Fibroblast of the aortic adventitia (primary cell): ENCODE measurements at regions not wholly inside any gene's neighbourhood (a gene's known extent, or its start where the extent isn't known, plus 50 kb on each side); places are given as distances from the start of the nearest gene placed in this dataset.

Experiments
- DNase-seq: peaks from one replicate; pipeline ENCODE4 v3.0.0-alpha.2; 2010; ENCODE audit warnings: low read depth
- H3K4me3 ChIP-seq: 2 replicates; pipeline ENCODE4 v1.5.1; 2011; ENCODE audit warnings: low read depth, mild to moderate bottlenecking, control low read depth, low read length, moderate library complexity
- CTCF ChIP-seq: IDR thresholded peaks from 2 replicates; pipeline ENCODE4 v1.5.1; 2011; ENCODE audit warnings: mild to moderate bottlenecking, low read length, control low read depth, inconsistent platforms; ENCODE audit not compliant: insufficient read depth

DNA sequence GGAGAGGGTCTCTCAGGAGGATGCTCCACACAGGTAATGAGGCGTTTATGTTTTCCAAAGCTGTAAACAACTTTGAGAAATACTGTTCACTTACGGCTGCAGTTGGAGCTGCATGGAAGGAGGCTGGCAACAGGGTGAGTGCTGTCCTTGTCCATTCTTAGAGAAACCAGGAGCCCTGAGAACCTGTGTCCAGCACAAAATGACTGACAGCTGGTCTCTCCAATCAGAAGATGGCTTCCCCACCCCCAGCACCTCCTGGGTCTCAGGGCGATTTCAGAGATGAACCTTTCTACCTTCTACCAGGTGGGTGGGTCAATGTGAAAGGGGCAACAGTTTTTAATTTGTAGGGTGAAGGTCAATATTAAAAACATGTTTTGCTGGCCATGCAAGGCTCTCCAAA is 353.6 kb downstream of the NPHP4 start:
- H3K4me3 ChIP-seq = no peak overlapping the region
- DNase-seq = no peak
- TF ChIP-seq CTCF = no peak

GRCh38 chr1:5637171-5637570 is 355.1 kb downstream of the NPHP4 start:
- DNase-seq = no peak
- peak; percentile 16 for TF ChIP-seq CTCF
- no peak overlapping the region for H3K4me3 ChIP-seq

GRCh38 chr1:5634893-5635292 is 357.3 kb downstream of the NPHP4 start:
- TF ChIP-seq CTCF = no peak
- no peak overlapping the region for H3K4me3 ChIP-seq
- DNase-seq = no peak

GRCh38 chr1:5632814-5633213 is 359.4 kb downstream of the NPHP4 start:
- no peak for TF ChIP-seq CTCF
- no peak overlapping the region for H3K4me3 ChIP-seq
- DNase-seq = no peak

DNA sequence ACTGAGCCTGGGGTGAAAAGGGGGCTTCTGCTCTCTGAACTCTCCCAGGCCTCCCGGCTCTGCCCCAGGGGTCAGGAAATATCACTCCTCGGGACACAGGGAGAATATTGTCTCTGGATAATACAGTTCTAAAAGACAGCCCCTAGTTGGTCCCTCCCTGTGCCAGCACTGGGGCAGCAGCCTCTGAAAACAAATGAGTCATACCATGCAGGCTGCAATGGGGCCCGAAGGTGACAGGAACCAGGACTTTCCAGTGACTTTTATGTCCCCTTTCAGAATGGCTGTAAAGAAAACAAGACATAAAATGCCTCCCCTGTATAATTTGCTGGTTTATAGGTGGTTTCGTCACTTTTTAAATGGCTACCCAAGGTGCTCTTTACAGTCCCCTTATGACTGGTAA is 360.0 kb downstream of the NPHP4 start:
- no peak for DNase-seq
- no peak for TF ChIP-seq CTCF
- H3K4me3 ChIP-seq = no peak overlapping the region

DNA sequence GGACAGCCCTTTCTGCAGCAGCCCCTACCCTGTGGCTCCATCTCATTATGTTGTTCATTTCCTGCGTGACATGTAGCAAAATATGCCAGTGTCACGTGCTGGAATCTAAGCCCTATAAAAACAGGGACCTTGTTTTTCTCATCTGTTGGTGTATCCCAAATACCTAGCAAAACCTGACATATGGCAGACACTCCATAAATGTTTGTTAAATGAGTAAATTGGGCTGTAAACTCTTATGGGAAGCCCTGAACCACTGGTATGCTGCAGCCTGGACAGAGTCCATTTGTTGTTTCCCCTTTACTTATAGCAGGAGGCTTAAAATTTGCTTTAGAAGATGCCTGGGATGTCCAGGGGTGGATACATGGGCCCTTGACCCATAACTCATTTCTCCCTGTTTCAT is 363.8 kb downstream of the NPHP4 start:
- H3K4me3 ChIP-seq = no peak overlapping the region
- TF ChIP-seq CTCF = no peak

DNA sequence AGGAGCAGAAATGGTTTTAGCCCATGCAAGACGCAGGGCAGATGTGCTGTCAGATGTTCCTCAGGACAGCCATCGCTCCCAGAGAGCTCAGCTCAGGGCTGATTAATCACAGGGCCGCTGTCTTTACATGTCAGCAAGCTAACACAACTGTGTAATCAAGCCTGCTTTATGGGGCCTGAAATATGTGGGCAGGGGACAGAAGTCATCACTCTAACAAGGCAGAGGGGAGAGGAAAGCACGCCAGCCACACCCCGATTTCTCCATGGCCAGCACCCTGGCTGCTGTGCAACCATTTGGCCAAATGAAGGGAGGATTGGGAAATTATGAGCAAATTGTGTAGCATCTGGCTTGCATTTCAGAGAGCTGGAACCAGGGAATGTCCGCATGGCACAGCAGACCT is 368.8 kb downstream of the NPHP4 start:
- TF ChIP-seq CTCF = no peak
- no peak overlapping the region for H3K4me3 ChIP-seq
- DNase-seq = no peak

More for the DNA sequence above, 363.8 kb downstream of the NPHP4 start:
- DNase-seq = no peak
